ENCODE measurements at regions not wholly inside any gene's neighbourhood (a gene's known extent, or its start where the extent isn't known, plus 50 kb on each side); places are given as distances from the start of the nearest gene placed in this dataset.
A peak's percentile ranks its signal among the peaks of the same experiment; 100 is the strongest.

DNA sequence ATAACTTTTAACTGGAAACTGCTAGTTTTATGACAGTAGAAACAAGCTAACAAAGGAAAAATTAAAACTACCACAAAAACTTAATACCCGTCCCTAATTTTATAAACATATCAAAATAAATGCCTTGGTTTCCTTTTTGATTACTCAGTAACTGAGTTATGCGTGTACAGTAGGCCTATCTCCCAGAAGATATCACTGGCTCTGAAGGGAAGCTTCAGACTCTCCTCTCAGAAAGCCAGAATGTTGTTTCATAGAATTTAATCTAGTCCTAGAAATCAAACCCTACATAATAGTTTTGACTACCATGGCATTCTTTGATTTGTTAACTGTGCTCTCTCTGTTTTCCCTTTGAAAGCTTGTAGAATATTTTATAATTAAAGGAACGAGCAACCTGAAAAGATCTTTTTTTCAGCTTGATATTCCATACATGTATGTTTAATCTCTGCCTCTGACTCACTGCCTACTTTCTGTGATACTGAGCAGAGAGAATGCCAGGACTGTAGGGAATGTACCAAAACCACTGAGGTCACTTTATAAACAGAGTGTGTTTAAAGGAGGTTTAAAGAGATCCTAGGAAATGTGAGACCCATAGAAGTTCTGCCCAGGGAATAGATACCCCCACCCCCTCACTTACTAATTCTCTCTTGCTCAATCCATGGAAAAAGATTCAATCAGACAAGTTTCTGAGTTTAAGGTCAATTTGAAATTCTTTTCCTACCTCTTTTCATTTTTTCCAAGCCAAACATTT lies 311.5 kb downstream of the HDGFL1 start:
- FAIRE-seq (peak; percentile 96), DNase-seq (ENCODE audit: low spot score) (peak; percentile 97)

DNA sequence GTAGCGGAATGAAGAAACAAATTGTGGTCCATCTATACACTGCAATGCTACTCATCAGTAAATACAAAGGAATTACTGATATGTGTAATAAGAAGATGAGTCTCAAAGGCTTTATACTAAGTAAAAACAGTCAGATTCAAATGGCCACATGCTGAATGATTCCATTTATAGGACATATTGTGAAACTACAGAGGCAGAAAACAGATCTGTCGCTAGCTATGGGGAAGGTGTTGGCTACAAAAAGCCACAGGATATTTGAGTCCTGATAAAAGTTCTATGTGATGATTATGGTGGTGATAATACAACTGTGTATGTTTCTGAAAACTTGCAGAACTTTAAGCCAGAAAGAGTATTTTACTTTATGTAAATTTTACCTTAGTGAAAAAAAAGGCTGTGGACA lies 313.2 kb downstream of the HDGFL1 start:
- FAIRE-seq (no peak), DNase-seq (ENCODE audit: low spot score) (no peak)

DNA sequence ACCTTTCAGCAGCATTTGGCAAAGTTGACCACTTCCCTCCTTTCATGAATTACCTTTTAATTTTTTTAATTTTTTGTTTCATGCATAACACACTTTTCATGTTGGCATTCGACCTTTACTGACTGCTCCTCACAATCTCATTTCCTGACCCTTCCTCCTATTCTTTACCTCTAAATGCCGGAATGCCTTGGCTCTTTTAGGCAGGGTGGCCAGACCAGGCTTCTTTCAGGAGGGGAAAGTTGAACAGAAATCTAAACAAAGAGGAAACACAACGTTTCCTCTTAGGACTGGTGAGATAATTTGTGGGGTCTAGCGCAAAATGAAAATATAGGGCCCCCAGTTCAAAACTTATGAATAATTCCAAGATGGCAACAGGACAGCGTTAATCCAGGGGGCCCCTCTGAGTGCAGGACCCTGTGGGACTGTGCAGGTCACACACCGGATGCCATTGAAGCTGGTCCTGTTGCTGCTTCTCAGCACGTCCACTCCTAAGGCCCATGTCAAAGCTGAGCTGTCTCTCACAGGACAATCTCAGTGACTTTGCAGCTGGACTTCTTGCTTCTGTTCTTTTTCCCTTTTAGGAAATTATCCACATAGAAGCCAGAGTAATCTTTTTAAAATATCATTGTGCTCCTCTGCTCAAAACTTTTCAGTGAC lies 313.8 kb downstream of the HDGFL1 start:
- FAIRE-seq (no peak), DNase-seq (ENCODE audit: low spot score) (no peak)

DNA sequence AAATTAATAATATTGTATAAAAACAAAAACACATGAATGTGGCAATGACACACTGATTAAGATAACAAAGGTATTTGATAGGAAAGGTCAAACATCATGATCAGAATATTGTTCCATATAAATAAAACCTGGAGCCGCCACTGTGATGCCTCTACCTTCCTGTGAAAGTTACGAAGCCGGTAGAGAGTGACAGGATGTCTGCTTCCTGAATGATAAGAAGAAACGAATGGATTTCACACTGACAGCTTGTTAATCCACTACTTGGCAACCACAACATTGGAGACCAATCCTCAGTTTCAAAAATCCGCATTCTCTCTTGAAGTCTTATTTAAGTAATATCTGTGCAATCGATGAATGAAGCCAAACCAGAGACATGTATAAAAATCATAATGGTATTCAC lies 315.1 kb downstream of the HDGFL1 start:
- DNase-seq (ENCODE audit: low spot score) (no peak), FAIRE-seq (no peak)

DNA sequence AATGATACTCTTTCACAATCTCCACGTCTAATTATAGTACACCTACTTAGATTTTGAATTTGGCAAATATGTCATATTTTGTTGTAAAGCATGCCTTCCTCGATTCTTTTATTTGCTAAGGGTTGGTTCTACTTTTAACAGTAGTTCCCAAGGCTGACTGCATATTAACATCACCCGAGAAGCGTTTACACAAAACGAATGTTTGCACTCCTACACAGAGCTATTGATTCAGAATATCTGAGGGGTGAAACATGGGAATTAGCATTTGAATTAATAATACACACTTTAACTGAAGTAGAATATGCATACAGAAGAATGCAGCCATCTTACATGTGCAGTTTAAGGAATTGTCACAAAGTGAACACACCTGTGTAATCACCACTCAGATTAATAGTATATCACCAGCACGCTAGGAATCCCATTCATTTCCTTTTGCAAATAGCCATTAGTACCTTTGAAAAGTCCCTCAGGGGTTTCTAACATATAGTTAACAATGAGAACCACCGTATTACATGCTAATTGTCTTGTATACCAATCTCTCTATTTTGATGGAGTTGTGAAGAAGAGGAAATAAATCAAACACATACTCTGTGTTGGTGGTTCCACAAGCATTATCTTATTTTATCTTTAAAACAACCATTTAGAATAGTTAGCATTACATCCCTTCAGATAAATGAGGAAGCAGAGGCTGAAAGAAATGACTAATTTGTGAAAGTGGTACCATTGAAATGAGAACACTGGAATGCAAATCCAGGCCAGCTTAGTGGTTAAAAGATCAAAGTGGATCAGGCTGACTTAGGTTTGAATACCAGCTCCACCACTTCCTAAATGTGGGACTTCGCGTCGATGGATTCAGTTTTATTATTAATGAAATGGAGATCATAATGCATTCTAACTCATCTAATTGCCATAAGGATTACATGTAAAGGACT lies 317.6 kb downstream of the HDGFL1 start:
- FAIRE-seq (no peak), DNase-seq (ENCODE audit: low spot score) (peak; percentile 18)

DNA sequence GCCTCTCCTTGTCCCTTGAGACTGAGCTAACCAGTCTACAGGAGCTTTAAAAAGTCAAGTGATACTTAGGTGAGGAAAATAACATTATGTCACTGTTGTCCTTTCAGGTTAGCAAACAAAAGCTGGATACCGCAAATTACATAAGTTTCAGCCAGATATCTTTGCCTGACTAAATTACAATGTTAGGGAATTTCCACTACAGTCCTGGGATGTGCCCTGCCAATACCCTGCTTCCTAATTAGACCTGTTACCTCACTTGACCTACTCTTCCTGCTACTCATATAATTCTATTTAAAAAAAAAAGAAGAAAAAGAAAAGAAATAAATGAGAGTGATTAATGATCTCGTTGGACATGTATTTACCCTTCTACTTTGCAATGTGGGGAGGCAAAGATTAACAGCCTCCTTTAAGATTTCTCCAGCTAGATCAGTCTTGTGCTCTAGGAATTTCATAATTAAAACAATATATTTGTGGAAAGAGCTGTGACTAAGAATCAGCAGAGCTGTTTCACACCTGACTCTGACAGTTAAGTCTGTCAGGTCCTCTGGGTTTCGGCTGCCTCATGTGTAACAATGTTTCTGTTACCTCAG lies 318.9 kb downstream of the HDGFL1 start:
- FAIRE-seq (no peak), DNase-seq (ENCODE audit: low spot score) (peak; percentile 41)

DNA sequence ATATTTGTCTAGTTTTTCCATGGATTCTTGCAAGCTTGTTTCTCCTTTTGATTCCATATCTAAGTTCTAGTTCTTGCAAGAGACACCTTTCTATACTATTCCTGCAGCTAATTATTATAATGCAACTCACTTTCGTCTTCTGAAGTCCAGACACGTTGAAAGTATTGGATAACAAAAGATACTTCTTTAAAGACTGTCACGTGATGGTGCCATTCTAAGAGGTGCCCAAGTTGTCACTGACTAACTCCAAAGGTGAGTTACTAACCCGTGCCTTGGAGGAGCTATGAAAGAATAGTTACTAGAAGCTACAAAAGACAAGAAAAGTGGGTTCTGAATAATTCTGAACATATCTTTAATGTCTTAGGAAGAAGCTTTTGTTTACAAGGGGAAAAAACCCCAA lies 322.6 kb downstream of the HDGFL1 start:
- FAIRE-seq (no peak), DNase-seq (ENCODE audit: low spot score) (no peak)

DNA sequence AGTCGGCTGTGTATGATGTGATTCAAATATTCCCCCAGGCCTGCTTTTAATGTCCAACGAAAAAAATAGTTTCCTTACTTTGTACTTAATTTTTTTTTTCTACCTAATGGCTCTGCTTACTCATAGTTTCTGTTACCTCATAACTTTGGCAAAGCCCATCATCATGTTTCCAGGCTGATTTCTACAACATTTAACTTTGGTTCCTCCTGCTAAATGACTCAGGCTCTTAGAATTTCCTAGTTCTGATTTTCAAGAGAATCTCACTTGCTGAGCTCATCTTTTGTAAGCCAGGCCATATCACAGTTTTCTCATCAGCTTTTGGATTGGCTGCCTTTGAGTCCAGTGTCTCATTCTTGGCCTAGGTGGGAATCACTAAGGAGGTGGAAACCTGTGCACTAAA lies 323.1 kb downstream of the HDGFL1 start:
- peak; percentile 94 for DNase-seq (ENCODE audit: low spot score)
- FAIRE-seq: peak; percentile 95

DNA sequence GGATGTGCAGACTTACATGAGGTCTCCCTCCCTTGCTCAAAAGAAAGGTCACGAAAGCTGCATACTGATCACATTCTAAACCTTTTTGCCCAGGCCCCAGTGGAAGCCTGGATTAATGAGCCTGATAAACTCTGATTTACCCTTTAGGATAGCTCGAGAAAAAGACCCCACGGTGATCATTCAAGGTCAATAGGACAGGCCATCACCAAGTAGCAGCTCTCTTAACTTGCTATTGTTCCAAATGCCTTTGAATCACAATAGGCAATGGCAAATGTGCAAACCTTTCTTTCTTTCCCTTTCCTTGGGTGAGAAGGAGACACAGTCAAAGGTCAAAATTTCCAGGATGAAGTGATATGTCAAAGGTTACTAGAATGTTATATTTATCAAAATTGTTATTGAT lies 327.3 kb downstream of the HDGFL1 start:
- no peak for FAIRE-seq
- DNase-seq (ENCODE audit: low spot score): no peak

DNA sequence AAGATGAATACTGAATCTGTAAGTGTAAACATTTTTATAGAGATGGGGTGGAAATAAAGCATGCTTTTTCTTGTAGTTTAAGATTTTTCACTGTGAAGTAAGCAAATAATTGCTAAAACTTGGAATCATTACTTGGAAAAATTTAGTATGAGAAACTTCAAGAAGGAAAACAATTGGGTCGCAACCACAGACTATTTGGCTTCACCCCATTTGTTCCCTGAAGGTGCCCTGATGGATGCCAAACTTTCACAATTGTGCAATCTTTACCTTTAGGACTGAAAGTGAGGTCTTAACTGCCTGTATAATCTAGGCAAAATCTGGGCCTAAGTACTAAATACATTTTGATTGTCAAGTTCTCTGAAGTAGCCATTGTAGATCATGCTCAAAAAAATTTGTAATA lies 330.1 kb downstream of the HDGFL1 start:
- DNase-seq (ENCODE audit: low spot score) (no peak), FAIRE-seq (no peak)

DNA sequence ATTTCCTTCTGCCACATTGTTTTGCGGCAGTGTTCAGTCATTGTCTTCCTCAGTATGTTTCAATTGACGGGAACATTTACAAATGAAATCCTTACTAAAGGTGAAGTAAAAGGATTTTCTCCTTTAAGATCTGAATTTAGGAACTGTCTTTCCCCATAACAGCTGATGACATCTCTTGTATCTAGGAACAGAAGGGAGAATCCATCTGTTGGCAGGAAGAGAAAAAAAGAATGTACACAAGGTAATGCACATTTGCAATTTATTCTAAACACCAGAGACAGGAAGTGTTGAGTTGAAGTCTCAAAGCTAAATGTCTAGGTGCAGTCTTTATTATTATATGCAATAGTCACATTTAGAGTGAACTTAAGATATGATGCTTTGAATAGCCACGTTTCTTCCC lies 334.5 kb downstream of the HDGFL1 start:
- no peak for DNase-seq (ENCODE audit: low spot score)
- no peak for FAIRE-seq

DNA sequence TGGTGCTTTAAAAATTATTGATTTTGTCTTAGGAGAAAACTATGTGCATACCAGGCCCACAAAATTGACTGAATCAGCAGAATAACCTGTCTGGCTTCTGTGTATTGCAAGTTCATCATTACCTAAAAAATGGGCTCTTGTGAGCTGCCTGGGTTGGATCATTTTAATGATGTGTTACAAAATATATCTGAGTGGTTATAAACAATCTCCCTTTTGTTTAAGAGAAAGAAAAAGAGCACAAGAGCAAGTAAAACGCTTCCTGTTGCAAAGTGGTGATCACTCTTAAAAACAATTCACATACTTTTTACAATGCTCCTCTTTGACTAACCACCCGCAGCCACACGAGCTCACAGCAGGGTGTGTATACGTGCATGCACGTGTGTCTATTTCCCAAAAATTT lies 335.1 kb downstream of the HDGFL1 start:
- FAIRE-seq (no peak), DNase-seq (ENCODE audit: low spot score) (no peak)

DNA sequence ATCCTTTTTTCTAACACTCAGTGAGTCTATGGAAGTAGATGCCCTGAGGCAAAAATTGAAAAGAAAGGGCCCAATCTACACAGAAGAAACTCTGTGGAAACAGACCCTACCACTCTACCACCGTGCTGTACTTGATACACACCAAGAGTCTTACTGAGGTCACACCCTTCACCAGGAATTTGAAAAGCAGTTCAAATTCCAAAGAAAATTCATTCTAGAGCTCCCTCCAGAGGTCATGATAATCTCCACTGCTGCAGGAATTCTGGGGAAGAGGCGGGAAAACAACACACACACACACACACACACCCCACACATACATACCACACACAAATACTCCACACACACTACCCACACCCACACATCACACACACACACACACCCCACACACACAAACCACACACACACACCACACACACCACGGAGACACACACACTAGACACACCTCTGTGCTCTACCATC lies 336.8 kb downstream of the HDGFL1 start:
- FAIRE-seq: no peak
- DNase-seq (ENCODE audit: low spot score): peak; percentile 13

DNA sequence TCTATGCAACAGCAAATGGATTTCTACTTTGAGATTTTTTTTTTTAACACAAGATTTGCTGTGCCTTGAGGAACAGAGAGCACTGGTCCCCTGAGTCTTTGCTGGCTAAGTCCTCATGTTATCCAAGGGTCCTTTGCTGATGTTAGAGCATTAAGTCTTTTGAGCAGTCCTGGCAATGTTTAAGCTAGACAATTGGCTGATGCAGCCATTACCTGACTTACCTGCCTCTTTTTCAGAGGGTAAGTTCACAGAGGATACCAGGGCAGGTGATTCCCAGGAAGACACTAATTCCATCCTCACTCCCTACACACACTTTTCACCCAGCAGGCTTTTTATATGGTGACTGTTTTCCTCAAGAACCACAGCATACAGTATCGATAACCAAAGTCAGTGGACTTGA lies 337.7 kb downstream of the HDGFL1 start:
- FAIRE-seq: no peak

DNA sequence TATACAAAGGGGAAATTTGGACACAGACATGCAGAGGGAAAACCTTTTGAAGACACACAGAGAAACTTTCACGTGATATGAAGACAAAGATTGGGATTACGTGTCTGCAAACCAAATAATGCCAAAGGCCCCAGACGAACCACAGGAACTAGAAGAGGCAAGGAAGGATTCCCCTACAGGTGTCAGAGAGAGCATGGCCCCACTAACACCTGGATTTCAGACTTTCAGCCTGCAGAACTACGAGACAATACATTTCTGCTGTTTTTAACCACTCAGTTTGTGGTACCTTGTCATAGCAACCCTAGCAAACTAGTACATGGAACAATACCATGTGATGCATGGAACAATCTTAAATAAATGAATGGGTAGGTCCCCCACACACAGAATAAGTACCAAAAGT lies 341.0 kb downstream of the HDGFL1 start:
- no peak for DNase-seq (ENCODE audit: low spot score)
- no peak for FAIRE-seq

More for the DNA sequence above, 337.7 kb downstream of the HDGFL1 start:
- DNase-seq (ENCODE audit: low spot score): no peak

DNA sequence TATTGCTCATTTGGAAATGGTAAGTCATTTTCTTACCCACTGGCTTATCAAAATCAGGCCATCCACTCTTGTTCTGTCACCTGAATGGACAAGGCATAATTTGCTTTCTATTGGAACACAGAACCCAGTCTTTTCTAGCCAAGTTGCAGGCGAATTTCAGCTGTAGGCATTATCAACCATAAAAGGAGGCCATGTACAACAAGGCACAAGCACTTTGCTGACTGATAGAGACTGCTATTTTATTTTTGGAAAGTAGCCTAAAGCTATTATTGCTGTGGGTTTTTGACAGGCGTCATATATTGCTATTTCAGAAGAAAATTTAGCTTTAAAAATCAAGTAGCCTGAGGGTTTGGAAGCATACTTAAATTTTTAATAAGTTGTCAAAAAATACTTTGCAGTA lies 344.2 kb downstream of the HDGFL1 start:
- FAIRE-seq: no peak
- DNase-seq (ENCODE audit: low spot score): no peak

DNA sequence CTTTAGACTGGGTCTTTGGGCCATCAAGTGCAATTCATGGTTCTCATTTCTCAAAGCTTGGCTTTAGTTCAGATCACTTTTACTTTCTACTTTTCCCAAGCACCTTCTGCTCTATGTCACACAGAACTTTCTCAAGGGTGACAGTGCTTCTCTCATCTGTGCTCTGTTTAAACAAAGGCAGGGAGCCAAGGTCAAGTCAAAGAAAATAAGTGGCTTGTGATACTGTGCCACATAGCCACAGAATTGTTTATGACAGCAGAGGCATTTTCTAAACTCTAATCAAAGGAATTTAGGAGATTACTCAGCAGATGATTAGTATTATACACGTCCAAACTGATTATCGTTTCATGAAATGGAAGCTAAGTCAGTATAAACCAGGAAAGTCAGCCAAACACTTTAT lies 348.0 kb downstream of the HDGFL1 start:
- no peak for DNase-seq (ENCODE audit: low spot score)
- no peak for FAIRE-seq

DNA sequence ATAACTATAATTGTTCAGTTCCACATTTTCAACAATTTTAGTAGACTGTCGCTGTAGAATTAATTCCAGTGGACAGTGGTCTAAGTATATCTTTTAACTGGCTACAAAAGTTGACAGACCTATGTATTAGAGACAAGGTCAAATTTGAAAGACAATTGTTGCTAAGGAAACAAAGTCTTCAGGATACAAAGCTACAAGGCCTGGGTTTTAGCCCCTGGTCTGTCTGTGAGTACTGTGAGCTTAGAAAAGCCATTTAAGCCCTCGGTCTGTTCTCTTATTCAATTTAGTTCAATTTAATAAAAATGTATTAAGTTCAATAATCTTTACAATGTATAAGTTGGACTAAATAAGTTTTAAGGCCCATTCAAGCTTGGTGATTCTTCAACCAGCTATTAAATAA lies 352.5 kb downstream of the HDGFL1 start:
- FAIRE-seq (no peak), DNase-seq (ENCODE audit: low spot score) (no peak)

DNA sequence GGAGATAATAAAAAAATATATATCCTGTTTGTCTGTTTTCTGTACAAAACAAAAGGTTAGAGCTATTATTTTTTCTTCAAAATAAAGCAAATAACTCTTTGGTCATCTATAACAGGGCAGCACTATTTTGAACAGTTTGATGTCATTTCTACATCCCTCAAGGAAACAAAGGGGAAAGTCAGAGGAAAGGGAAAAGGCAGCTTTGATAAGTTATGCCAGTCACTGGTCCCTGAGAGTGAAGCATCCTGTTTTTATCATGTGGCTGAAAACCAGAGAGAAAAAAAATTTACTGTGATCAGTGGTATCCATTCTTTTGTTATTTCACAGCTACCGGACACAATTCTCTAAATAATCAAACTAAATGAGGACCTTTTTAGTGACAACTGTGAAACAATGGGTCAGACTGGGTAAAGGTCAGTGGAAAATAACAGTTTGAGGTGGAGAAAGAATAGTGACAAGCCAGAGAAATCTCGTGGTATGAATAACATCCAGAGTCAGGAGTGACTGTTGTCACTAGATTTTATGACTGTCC lies 356.0 kb downstream of the HDGFL1 start:
- FAIRE-seq: no peak

DNA sequence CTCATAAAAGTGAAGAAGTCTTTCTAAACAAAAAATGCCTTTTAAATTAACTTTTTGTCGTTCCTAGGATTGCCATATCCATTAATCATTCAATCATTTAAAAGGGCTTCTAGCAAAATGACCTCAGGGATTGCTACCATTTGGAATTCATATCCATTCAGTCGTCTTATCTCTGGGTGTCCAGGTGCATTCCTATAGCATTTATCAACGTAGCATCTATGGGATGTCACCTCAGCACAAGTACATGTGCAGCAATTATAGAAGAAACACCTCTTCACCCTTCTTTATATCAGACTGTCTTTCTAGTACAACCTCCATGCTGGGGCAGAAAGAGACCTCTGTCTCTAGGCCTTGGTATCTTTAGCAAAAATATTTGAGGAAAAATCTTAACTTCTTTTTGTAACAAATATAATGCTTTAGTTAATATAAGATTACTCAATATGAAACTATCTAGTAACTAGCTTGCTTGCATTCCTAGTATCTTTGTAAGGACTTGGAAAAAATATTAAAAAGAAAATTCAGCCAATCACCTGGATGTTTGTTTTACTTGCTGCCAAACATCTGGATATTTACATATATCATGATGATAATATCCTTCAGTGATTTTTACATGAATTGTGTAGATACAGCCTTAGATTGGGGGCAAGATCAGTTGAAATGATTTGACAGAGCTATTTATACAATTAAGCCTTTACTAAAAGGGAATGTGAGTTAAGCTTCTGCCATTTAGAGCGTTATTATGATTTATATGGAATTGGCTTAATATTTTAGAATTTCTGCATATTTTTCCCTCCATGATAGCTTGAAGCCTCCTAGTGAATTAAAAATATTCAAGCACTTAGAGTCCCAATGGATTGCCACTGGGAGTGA lies 356.8 kb downstream of the HDGFL1 start:
- no peak for DNase-seq (ENCODE audit: low spot score)
- no peak for FAIRE-seq

More for the DNA sequence above, 356.0 kb downstream of the HDGFL1 start:
- no peak for DNase-seq (ENCODE audit: low spot score)
